ENCODE measurements at regions not wholly inside any gene's neighbourhood (a gene's known extent, or its start where the extent isn't known, plus 50 kb on each side); places are given as distances from the start of the nearest gene placed in this dataset.

DNA sequence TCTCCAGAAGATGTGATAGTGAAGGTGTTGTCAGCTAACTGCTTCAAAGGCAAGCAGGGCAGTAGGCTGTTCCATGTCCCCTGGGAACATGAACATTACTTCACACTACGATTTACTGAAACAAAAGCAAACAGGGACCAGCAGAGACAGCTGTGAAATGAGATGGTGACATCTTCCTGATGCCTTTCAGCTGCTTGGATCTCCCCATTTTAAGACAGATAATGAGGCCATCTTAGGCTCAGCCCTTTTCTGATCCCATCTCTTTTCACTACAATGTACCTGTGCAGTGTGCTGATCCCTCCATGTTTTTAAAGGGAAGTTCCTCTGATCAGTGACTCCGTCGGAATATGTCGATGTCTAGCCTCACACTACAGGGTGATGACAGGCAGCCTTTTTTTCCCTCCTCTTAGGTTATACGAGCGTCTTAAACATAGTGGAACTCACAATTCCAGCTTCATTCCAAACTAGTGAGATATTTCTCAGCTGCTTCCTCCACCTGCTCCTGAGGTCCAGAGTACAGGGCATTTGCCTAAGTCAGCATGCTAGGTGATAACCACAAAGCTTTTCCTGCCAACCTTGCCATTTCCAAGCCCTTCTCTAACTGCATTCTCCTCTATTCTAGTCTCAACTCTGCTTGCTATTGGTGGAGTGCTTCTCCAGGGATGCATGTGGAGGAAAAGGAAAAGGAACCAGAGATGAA, 87.6 kb upstream of the EGLN3 start:
- no peak for DNase-seq (ENCODE audit: low spot score)

DNA sequence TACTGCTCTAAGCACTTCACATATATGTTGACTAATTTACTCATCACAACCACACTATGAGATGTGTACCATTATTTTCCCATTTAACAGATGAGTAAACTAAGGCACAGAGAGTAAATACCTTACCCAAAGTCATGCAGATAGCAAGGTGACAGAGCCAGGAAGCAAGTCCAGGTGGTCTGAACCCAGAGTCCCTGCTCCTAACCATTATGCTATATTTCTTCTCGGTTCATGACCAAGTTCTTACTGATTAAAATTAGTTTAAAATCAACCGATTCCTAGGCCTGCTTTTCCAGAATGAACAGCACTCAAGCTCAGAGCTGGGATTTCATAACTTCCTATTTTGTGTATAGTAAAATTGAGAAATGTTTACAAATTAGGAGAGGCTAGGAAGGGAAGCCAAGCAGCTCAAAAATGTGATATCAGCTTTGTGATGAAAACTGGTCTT, 85.5 kb upstream of the EGLN3 start:
- DNase-seq (ENCODE audit: low spot score) = no peak

DNA sequence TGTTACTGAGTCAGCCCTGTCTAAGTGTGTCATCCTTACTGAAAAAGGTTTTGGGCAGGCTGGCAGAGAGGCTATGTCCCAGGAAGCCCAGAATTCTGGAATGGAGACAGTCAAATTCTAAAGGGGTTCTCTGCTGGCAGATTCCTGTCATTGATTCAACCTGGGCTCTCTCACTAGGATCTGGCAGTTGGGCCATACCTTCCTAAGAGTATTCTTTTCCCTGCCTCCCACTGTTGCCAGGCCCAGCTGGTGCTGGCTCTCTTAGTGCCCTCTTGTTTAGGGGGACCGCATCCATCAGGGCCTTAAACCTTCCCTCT, 85.0 kb upstream of the EGLN3 start:
- DNase-seq (ENCODE audit: low spot score) = no peak

DNA sequence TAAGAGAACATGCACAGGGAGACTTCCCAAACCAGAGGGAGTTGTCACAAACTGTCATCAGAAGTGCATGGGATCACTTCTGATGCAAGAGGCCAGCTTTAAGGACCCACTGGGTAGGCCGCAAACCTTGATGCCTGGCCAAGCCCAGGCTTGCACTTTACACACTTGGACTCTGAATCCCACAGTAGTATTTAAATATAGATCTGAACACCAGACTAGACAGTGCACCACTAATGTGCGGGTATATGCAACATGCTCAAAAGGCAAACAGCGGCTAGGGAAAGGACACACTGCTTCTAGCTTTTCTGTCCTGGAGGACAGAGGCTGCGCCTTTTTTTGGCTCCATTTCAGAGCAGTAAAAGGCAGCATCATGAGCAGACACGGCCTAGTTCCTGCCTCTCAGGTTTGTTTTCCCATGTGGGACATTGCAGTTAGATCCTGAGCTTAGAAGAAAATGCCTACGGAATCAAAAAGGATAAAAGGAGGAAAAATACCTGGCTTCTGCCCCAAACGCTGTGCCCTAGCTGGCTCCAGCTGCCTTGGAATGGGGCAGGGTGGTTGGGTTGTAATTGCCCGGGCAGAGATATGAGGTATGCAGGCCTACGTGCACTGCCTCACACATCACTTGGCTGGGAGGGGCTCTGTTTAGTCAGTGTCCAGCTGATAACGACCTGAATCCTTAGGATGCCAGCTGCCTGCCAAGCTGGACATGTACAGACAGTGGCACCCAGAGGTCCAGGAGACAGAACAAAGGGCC, 84.5 kb upstream of the EGLN3 start:
- DNase-seq (ENCODE audit: low spot score) = no peak

DNA sequence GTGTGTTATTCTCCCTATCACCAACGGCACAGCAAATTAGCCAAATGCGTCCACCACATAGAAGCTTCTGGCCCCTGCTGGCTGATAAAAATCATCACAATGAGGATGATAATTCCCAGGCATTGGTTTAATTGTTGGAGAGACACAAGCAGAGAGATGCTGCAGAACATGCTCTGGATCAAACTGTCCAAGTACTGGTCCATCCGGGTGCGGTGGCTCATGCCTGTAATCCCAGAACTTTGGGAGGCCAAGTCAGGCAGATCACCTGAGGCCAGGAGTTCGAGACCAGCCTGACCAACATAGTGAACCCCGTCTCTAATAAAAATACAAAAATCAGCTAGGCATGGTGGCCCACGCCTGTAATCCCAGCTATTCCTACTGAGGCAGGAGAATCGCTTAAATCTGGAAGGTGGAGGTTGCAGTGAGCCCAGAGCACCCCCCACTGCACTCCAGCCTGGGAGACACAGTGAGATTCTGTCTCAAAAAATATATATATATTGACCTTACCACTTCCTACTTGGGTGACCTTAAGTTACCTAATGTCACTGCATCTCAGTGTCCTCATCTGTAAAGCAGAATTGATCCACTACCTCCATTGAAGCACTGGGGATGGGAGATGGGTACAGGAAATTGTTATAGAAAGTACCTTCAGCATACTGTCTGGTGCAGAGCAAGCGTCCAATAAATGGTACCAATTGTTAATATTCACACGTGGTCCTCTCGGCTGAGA, 83.7 kb upstream of the EGLN3 start:
- DNase-seq (ENCODE audit: low spot score) = no peak

DNA sequence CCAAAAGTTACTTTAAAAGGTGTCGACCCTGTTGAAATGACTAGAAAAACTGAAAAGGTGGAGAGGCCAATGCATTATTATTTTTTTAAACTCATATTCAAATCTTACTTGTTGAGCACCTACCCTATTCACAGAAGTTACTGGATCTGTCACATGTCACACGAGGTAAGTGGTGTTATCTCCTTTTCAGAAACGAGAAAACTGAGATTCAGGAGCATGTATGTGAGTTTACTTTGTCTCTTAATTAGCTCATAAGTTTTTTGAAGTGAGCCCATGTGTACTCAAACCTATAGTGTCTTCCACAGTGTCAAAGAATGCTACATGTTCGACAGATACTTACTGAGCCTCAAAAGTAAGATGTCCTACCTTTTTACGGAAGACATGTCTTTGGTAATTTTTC, 81.8 kb upstream of the EGLN3 start:
- DNase-seq (ENCODE audit: low spot score) = no peak

DNA sequence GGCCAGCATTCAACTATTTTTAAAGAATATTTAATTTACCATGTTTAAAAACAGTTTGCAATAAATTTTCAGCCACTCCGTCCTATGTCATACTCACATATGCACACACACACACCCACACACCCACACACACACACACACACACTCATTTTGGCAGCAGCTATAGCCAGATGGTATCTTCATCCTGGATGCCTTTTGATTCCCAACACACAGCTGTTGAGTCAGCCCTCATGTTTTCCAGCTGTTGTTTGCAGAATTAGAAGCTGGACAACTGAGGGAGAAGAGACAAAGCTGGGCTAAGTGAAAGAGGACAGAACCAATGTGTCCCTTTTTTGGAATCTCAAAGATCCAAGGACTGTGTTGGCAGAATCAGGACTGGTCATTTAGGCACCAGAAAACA, 80.0 kb upstream of the EGLN3 start:
- DNase-seq (ENCODE audit: low spot score) = peak; percentile 63

DNA sequence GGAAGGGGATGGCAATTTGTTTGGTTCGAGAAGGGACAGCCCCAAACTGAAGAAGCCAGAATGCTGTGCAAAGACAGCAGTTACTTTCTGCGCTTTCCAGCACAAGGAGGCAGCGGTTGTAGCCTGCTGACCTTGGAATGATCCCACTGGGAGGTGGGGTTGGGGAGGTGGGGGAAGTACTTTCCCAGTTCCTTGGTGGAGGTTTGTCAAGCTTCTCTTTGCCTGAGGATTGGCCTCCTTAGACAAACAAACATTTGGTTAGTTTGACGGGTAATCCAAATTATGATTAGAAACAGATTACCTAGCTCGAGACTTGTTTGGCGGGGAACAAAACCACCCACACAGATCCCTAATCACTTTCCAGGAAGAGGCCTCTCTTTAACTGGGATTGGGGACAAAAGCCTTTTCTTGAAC, 79.1 kb upstream of the EGLN3 start:
- no peak for DNase-seq (ENCODE audit: low spot score)

DNA sequence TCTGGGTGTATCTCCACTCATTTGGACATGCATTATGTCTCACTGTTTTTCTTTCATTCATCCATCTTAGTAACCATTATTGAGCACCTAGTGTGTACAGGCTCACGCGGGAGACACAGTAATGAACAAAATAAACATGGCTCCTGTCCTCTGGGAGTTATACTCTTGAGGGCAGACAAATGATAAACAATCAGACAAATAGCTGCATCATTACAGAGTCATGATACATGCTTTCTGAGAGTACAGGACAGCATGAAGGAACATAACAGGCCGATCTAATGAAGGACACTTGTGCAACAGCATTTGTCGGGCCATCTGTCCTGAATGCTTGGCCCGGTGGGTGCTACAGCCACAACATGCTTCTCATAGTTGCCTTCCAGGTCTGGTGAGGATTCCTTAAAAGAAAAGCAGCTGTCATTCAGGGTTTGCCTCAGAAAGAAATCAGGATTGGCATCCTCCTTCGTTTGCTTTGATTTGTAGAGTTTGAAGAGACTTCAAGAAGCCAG, 77.2 kb upstream of the EGLN3 start:
- no peak for DNase-seq (ENCODE audit: low spot score)

DNA sequence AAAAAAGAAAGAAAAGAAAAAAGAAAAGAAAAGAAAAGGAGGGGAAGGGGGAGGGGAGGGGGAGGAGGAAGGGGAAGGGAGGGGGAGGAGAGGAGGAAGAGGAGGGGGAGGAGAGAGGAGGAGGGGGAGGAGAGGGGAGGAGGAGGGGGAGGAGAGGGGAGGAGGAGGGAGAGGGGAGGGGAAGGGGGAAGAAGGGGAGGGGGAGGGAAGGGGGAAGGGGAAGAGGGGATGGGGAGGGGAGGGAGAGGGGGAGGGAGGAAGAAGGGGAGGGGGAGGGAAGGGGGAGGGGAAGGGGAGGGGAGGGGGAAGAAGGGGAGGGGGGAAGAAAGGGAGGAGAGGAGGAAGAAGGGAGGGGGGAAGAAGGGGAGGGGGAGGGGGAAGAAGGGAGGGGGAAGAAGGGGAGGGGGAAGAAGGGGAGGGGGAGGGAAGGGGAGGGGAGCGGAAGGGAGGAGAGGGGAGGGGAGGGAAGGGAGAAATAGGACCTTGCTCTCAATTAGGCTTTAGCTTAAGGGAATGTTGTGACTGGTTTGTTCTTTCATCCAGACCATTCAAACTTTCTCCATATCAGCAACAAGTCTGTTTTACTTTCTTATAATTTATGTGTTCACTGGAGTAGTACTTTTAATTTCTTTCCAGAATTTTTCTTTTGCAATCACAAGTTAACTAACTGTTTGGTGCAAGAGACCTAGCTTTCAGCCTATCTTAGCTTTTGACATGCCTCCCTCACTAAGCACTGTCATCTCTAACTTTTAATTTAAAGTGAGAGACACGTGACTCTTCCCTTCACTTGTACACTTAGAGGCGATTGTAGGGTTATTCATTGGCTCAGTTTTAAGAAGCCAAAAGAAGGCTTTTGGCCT, 76.5 kb upstream of the EGLN3 start:
- DNase-seq (ENCODE audit: low spot score) = no peak

DNA sequence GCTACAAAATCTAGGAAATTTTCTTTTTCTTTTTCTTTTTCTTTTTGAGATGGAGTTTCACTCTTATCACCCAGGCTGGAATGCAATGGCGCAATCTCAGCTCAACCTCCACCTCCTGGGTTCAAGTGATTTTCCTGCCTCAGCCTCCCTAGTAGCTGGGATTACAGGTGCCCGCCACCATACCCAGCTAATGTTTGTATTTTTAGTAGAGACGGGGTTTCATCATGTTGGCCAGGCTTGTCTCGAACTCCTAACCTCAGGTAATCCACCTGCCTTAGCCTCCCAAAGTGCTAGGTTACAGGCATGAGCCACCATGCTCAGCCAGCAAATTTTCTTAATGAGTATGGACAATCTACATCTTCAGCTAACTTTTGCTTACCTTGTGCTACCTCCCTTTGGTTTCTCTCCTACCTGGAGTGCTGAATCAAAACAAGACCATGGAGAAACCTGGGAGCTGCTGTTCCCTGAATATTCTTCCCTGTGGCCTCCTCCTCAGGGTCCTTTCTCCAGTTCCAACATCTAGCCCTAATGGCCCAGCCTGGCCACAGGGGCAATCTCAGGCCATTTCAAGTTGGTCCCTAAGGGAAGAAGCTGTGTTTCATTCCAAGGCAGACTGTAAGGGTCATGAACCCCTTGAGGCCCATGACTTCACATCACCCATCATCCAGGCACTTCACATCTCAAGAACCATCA, 74.6 kb upstream of the EGLN3 start:
- DNase-seq (ENCODE audit: low spot score) = no peak

DNA sequence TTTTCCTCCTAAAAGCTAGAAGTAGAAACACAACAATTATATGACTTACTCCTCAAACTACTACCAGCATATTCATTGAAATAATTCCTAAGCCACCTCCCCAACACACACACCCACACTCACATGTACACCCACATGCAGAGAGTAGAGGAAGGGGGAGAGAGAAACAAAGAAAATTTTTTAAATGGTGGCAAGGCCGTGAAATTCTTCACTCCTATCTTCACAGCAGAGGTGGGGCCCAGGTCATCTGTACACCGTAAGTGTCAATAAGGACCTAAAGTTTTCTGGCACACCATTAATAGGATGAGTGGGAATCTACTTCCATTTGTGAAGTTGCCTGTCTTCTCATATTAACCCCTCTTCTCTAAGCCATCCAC, 73.9 kb upstream of the EGLN3 start:
- no peak for DNase-seq (ENCODE audit: low spot score)

DNA sequence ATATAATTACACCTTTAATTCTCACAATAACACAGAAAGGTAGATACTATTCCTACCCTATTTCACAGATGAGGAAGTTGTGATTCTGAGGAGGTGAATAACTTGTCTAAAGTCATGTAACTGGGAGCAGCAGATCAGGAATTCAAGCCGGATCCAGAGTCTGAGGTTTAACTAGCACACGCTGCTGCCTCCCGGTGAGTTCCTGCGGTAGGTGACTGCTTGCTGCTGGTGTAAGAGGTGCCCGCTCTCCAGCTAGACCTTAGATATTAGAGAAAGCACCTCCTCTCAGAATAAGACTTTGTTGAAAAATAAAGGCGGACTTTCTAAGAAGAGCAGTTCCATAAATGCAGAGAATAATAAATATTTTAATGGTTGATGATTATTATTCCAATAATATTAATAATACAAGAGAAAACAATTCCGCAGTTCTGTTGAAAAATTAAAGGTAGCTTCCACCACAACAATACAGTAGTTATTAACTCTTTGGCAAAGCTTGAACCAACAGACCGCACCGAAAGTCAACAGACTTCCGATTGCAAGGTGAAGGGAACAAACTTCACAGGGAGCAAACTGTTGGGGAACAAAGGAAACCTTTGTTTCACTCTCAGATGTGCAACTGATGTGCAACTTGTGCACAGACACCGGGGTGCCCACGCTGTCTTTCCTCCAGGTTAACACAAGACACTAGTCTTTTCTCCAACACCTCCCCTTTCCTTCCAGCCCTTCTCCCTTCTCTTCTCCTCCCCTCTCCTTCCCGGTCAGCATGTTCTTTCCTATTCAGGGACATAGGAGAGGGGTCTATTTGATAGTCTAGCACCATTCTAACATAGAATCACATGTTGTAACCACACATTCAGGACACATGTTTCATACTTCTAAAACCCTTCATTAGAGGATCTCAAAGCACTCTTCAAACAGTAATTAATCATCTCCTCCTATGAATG, 73.2 kb upstream of the EGLN3 start:
- no peak for DNase-seq (ENCODE audit: low spot score)

DNA sequence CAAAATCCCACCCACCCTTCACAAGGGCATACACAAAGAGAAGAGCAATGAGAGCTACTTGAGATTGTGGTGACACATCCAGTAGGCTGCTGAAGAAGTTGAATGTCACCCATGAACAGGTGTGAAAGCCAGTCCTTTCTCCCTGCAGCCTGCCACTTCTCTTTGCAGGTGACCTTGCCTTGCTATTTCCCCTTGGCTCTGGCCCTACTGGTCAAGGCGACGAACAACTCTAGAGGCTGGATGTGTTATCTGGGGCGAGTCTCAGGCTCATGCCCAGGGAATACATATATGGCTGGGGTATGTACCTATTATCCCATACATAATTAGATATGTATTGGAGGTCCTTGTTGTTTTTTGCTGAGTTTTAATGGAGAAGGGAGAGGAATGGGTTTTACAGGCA, 70.2 kb upstream of the EGLN3 start:
- no peak for DNase-seq (ENCODE audit: low spot score)

DNA sequence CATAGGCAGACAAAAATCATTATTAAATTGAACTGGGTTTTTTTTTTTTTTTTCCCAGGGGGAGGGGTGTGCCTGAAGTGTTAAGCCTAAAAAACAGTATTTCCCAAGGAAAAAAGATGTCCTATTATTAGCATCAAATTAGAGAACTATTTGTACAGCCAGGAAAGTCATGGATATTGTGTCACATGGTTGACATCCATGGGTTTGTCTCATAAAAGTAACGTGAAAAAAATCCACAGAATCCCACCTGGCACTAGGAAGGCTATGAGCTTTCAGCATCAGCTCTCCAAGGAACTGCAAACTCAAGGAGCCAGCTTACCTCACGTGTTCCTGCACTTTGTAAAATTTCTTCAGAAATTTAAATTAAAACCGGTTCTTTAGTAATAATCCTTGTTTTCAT, 69.1 kb upstream of the EGLN3 start:
- DNase-seq (ENCODE audit: low spot score) = no peak

DNA sequence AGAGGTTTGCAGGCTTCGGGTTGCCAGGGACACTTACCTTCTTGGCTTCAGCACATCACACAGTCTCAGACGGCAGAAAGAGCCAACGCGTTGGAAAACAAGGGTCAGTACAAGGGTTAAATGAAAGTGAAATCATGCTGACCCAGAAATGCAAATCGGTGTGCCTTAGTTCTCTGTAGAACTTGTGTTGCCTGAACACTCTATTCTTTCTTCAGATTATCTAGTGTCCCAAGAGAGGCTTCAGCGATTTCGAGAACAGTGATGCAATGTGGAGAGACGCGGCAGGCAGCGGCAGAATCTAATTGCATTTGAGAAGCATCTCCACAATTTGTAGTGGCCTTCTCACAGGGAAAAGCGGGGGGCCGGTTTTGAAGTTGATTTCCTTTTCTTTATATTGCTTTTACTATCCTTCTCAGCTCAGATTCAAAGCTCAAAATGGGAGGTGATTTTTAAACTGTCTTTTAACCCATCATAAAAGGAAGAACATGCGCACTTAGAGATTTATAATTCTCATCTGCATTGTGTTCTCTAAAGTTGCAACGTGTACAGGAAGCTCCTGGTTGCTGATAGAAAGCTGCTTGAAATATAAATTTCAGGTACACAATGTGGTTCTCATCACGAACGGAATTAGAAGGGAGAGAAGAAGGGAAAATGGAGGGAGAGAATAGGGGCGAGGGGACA, 67.8 kb upstream of the EGLN3 start:
- peak; percentile 44 for DNase-seq (ENCODE audit: low spot score)

DNA sequence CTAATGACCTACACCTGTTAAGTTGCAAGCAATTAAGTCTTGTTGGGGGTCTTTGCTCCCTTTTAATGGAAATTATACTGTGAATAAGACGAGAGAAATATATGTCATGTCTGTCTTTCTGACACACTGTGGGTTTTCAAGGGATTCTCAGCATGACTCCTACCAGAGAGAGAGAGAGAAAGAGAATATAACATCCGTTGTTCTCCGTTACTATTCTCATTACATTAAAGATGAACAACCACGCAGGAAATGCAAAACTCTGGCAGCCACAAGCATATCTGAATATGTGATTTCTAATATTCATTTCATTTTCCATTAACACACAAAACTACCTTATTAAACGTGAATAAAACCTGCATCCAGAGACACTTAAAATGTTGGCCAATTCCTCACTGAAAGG, 67.3 kb upstream of the EGLN3 start:
- no peak for DNase-seq (ENCODE audit: low spot score)

DNA sequence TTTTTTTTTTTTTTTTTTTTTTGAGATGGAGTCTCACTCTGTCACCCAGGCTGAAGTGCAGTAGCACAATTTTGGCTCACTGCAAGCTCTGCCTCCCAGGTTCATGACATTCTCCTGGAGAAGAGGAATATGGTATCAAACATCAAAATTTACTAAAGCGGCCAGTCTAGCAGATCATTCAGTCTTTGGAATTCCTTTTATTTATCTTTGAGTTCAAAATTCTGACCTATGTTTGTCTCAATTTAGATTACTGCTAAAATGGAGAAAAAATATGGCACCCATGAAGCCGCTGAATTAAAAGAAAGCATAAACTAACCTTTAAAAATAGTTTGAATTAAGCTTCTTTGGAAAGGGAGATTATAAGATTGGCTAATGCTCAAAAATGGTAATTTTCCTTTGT, 64.5 kb upstream of the EGLN3 start:
- no peak for DNase-seq (ENCODE audit: low spot score)

DNA sequence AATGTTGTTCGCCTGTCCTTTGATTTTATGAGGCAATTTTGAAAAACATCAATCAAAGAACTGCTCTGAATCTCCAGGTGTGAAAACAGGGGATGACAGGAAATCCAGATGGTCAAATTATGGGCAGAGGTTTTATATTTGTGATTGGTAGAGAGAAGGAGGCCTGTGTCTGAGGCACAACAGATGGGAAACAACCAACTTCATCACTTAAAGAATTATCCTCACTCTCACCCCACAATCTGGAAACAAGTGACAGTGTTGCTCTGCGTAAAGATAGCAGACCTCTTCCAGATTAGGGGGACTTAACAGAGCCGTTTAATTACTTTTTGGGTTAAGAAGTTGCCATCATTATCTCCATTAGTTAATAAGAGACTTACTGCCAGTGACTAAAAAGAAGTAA, 64.1 kb upstream of the EGLN3 start:
- no peak for DNase-seq (ENCODE audit: low spot score)

DNA sequence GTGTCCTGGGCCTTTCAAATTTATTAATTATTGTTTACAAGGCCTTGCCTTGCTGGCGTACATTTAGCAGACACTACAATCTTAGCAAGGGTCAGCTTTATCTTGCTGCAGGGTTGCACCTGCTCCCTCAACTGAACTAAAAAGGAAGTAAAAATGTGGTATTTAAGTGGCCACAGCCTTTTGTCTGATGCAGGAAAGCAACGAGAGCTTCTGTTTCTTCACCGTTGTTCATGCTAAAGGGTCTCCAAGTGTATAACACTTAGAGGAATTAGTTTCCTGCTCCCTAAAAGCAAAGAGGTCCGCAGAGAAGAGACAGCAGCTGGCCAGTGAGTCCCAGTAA, 62.8 kb upstream of the EGLN3 start:
- DNase-seq (ENCODE audit: low spot score) = no peak

All from putamen (tissue), 1 donor.